ENCODE measurements at regions not wholly inside any gene's neighbourhood (a gene's known extent, or its start where the extent isn't known, plus 50 kb on each side); places are given as distances from the start of the nearest gene placed in this dataset.

DNA sequence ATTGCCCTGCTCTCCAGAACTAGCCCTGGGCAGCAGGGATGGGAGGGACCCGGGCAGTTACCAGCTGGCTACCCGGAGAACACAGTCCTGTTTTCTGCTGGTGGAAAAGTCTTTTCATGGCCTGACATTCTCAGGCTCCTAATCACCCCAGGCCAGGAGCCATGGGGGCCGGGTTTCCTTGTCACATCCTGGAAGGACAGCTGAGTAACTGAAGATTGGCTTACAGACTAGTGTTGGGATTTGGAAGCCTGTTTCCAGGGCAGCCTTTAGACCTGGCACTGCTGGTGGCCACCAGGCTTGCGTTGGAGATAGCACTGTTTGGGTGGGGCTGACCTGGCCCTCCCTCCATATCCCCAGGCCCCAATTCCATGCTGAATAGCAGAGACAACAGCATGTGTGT is 349.0 kb downstream of the CTTN start:
- TF ChIP-seq, protein P1, sequence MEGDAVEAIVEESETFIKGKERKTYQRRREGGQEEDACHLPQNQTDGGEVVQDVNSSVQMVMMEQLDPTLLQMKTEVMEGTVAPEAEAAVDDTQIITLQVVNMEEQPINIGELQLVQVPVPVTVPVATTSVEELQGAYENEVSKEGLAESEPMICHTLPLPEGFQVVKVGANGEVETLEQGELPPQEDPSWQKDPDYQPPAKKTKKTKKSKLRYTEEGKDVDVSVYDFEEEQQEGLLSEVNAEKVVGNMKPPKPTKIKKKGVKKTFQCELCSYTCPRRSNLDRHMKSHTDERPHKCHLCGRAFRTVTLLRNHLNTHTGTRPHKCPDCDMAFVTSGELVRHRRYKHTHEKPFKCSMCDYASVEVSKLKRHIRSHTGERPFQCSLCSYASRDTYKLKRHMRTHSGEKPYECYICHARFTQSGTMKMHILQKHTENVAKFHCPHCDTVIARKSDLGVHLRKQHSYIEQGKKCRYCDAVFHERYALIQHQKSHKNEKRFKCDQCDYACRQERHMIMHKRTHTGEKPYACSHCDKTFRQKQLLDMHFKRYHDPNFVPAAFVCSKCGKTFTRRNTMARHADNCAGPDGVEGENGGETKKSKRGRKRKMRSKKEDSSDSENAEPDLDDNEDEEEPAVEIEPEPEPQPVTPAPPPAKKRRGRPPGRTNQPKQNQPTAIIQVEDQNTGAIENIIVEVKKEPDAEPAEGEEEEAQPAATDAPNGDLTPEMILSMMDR (IDR thresholded peaks at IDR 0.05) = no peak
- no peak for TF ChIP-seq POLR2A (IDR thresholded peaks at IDR 0.05)
